Astrocyte (in vitro differentiated cells and primary cell): ENCODE measurements at regions not wholly inside any gene's neighbourhood (a gene's known extent, or its start where the extent isn't known, plus 50 kb on each side); places are given as distances from the start of the nearest gene placed in this dataset.

Experiments used
- DNase-seq: peaks from one replicate; pipeline ENCODE4 v3.0.0-alpha.2; 2010; ENCODE audit warnings: low read depth
- FAIRE-seq: peaks from 2 replicates; lab custom pipeline; 2011; peaks lifted over from hg19 to GRCh38; lab: Jason Lieb, UNC
- H2AFZ ChIP-seq: 2 replicates; pipeline ENCODE4 v1.6.0; 2012; ENCODE audit warnings: low read depth, low read length, inconsistent platforms
- H3K27ac ChIP-seq: 2 replicates; pipeline ENCODE4 v1.5.1; 2011; ENCODE audit warnings: low read depth, low read length, inconsistent platforms
- H3K27me3 ChIP-seq: 2 replicates; pipeline ENCODE4 v1.6.0; 2011; ENCODE audit warnings: low read length, inconsistent platforms; ENCODE audit not compliant: insufficient read depth
- H3K36me3 ChIP-seq: 2 replicates; pipeline ENCODE4 v1.5.1; 2011; ENCODE audit warnings: low read length, inconsistent platforms; ENCODE audit not compliant: insufficient read depth
- H3K4me1 ChIP-seq: 2 replicates; pipeline ENCODE4 v1.5.1; 2011; ENCODE audit warnings: low read length, inconsistent platforms; ENCODE audit not compliant: insufficient read depth
- H3K4me2 ChIP-seq: 2 replicates; pipeline ENCODE4 v1.6.0; 2012; ENCODE audit warnings: low read length, inconsistent platforms
- H3K4me3 ChIP-seq: 2 replicates; pipeline ENCODE4 v1.5.1; 2011; ENCODE audit warnings: low read depth, mild to moderate bottlenecking, low read length, inconsistent platforms; ENCODE audit not compliant: insufficient read depth
- H3K79me2 ChIP-seq: 2 replicates; pipeline ENCODE4 v1.6.0; 2012; ENCODE audit warnings: mild to moderate bottlenecking, low read length, inconsistent platforms; ENCODE audit not compliant: insufficient read depth
- H3K9ac ChIP-seq: 2 replicates; pipeline ENCODE4 v1.6.0; 2012; ENCODE audit warnings: mild to moderate bottlenecking, low read length, inconsistent platforms
- H3K9me3 ChIP-seq: 2 replicates; pipeline ENCODE4 v1.5.1; 2012; ENCODE audit warnings: low read depth, mild to moderate bottlenecking, low read length, inconsistent platforms; ENCODE audit not compliant: insufficient read depth
- H4K20me1 ChIP-seq: 2 replicates; pipeline ENCODE4 v1.6.0; 2012; ENCODE audit warnings: low read length, inconsistent platforms; ENCODE audit not compliant: insufficient read depth
- H3K27ac Mint-ChIP-seq: one replicate; pipeline ENCODE4 v1.8.0; 2021; ENCODE audit warnings: mild to moderate bottlenecking, mixed read lengths; ENCODE audit not compliant: unreplicated experiment
- H3K27me3 Mint-ChIP-seq: one replicate; pipeline ENCODE4 v1.8.0; 2021; ENCODE audit warnings: low read depth, mixed read lengths; ENCODE audit not compliant: unreplicated experiment
- H3K36me3 Mint-ChIP-seq: one replicate; pipeline ENCODE4 v1.8.0; 2021; ENCODE audit warnings: low read depth, mixed read lengths; ENCODE audit not compliant: unreplicated experiment
- H3K4me1 Mint-ChIP-seq: one replicate; pipeline ENCODE4 v1.8.0; 2021; ENCODE audit warnings: low read depth, mixed read lengths; ENCODE audit not compliant: unreplicated experiment
- H3K4me3 Mint-ChIP-seq: one replicate; pipeline ENCODE4 v1.8.0; 2021; ENCODE audit warnings: mild to moderate bottlenecking, moderate library complexity, mixed read lengths; ENCODE audit not compliant: unreplicated experiment
- H3K9me3 Mint-ChIP-seq: one replicate; pipeline ENCODE4 v1.8.0; 2021; ENCODE audit warnings: mild to moderate bottlenecking, mixed read lengths; ENCODE audit not compliant: unreplicated experiment
- EZH2 ChIP-seq: IDR thresholded peaks from 2 replicates; pipeline ENCODE4 v1.6.1; 2012; ENCODE audit warnings: mild to moderate bottlenecking, low read length, inconsistent platforms; ENCODE audit not compliant: insufficient read depth
- TF ChIP-seq, protein P1 (sequence below): IDR thresholded peaks from 2 replicates; pipeline ENCODE4 v1.5.1; 2011; ENCODE audit warnings: low read depth, mild to moderate bottlenecking, inconsistent platforms, low read length, moderate library complexity; ENCODE audit not compliant: insufficient read depth

DNA sequence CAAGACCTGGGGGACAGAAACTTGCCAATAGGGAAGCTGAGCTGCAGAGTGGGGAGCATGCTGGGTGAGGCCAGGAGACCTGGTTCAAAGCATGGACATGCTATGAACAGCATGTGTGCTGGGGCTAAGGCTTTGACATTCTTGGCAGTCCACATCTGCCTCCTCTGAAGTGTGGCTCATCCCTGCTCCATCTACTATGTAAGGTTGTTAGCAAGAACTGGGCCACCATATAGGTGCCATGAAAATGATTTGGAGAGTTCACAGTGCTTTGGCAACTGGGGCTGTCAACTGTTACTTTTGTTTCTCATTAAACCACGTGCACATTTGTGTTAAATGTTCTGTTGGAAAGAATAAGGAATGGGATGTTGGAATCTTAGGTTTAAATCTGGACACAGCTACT lies 311.1 kb downstream of the CDC5L start:
- H3K79me2 ChIP-seq = no peaks in the 10 kb centered on the region
- H3K9ac ChIP-seq = no peak overlapping the region
- no peaks in the 10 kb centered on the region for H3K36me3 Mint-ChIP-seq
- no peak overlapping the region for H3K4me3 ChIP-seq
- no peaks in the 10 kb centered on the region for H3K9me3 Mint-ChIP-seq
- H3K4me3 Mint-ChIP-seq = no peak overlapping the region
- FAIRE-seq = no peak
- H4K20me1 ChIP-seq = no peaks in the 10 kb centered on the region
- TF ChIP-seq, protein P1, sequence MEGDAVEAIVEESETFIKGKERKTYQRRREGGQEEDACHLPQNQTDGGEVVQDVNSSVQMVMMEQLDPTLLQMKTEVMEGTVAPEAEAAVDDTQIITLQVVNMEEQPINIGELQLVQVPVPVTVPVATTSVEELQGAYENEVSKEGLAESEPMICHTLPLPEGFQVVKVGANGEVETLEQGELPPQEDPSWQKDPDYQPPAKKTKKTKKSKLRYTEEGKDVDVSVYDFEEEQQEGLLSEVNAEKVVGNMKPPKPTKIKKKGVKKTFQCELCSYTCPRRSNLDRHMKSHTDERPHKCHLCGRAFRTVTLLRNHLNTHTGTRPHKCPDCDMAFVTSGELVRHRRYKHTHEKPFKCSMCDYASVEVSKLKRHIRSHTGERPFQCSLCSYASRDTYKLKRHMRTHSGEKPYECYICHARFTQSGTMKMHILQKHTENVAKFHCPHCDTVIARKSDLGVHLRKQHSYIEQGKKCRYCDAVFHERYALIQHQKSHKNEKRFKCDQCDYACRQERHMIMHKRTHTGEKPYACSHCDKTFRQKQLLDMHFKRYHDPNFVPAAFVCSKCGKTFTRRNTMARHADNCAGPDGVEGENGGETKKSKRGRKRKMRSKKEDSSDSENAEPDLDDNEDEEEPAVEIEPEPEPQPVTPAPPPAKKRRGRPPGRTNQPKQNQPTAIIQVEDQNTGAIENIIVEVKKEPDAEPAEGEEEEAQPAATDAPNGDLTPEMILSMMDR = no peak
- TF ChIP-seq EZH2 = no peak
- no peaks in the 10 kb centered on the region for H3K27me3 Mint-ChIP-seq
- H3K9me3 ChIP-seq = no peaks in the 10 kb centered on the region
- H3K27me3 ChIP-seq = no peaks in the 10 kb centered on the region
- H3K27ac ChIP-seq = no peak overlapping the region
- peaks cover 31% of the 10 kb centered on the region for H3K4me1 ChIP-seq
- no peak overlapping the region for H2AFZ ChIP-seq
- no peak overlapping the region for H3K27ac Mint-ChIP-seq
- no peak for DNase-seq
- peaks cover 13% of the 10 kb centered on the region for H3K4me1 Mint-ChIP-seq
- no peak overlapping the region for H3K4me2 ChIP-seq
- no peaks in the 10 kb centered on the region for H3K36me3 ChIP-seq

DNA sequence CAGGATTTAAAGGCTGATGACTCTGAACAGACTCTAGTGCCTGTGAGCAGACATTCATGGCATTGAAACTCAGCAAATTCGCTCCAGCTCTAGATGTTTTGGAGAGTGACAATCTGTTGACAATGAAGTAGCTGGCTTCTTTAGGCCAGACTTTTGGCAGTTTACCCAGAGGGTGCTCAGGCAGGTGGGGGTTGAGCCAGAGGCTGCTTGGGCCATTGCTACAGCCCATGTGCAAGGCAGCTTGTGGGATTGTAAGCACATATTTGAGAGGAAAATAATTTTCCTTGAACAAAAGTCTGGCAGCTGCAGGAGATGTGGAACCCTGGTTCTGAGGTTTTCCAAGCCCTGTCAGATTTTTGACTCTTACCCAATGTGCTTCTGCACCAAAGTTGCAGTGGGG lies 311.6 kb downstream of the CDC5L start:
- H3K4me1 ChIP-seq = peaks cover 31% of the 10 kb centered on the region
- no peak overlapping the region for H3K4me2 ChIP-seq
- Mint-ChIP-seq H3K4me1 (peaks cover 13% of the 10 kb centered on the region), H3K27ac (no peak overlapping the region), H3K4me3 (no peak overlapping the region), H3K9me3 (peaks cover 3% of the 10 kb centered on the region), H3K36me3 (no peaks in the 10 kb centered on the region), H3K27me3 (no peaks in the 10 kb centered on the region)
- H3K27ac ChIP-seq = no peak overlapping the region
- DNase-seq (peak; percentile 72), FAIRE-seq (no peak)
- no peak overlapping the region for H3K4me3 ChIP-seq
- H3K27me3 ChIP-seq = no peaks in the 10 kb centered on the region
- no peaks in the 10 kb centered on the region for H3K79me2 ChIP-seq
- H4K20me1 ChIP-seq = no peaks in the 10 kb centered on the region
- TF ChIP-seq EZH2 = no peak
- TF ChIP-seq, protein P1 = no peak
- H3K9ac ChIP-seq = no peak overlapping the region
- H2AFZ ChIP-seq = no peak overlapping the region
- no peaks in the 10 kb centered on the region for H3K9me3 ChIP-seq
- H3K36me3 ChIP-seq = no peaks in the 10 kb centered on the region

DNA sequence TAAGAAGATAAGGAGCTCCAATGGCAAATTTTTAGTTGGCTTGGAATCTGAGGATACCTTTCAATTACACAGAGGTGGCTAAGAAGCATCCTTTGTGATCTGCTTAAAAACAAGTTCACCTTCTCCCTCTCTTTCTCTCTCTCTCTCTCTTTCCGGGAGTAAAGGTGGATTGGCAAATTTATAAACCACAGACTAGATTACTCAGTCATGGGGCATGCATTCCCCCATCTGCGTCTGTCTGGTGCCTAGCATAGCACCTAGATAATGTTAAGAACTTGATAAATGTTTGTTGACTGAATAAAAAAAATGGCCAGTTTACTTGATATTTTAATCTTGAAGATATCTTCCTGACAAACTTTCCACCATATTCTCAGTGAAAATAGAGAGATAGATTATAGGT lies 312.3 kb downstream of the CDC5L start:
- Histone ChIP-seq H4K20me1 (no peaks in the 10 kb centered on the region), H3K36me3 (no peaks in the 10 kb centered on the region), H3K27ac (no peak overlapping the region), H3K9ac (no peak overlapping the region), H3K79me2 (no peaks in the 10 kb centered on the region), H3K4me3 (no peak overlapping the region), H3K27me3 (no peaks in the 10 kb centered on the region), H3K4me2 (no peak overlapping the region), H3K9me3 (no peaks in the 10 kb centered on the region), H2AFZ (no peak overlapping the region), H3K4me1 (peaks cover 31% of the 10 kb centered on the region)
- Mint-ChIP-seq H3K4me3 (no peak overlapping the region), H3K36me3 (no peaks in the 10 kb centered on the region), H3K4me1 (peaks cover 13% of the 10 kb centered on the region), H3K27ac (no peak overlapping the region), H3K9me3 (peaks cover 3% of the 10 kb centered on the region), H3K27me3 (no peaks in the 10 kb centered on the region)
- no peak for TF ChIP-seq EZH2
- TF ChIP-seq, protein P1 = no peak
- FAIRE-seq = no peak
- peak; percentile 63 for DNase-seq
